Heart right ventricle (tissue), 16 donors: ENCODE measurements at regions not wholly inside any gene's neighbourhood (a gene's known extent, or its start where the extent isn't known, plus 50 kb on each side); places are given as distances from the start of the nearest gene placed in this dataset.
"Not testable (repeated sequence)": the region's sequence is repeated elsewhere in the genome, so short reads cannot be mapped to it uniquely, and the experiment has no call there.

Source experiments
- ATAC-seq, 8 donors: fragments of 200-7000 bp; cut with Tn5 transposase; one replicate each; pipeline ENCODE4 v1.9.1; 2020; ENCODE audit warnings: mild to moderate bottlenecking in 8 of 8, moderate library complexity in 8 of 8, moderate number of reproducible peaks in 1 of 8
- DNase-seq, 2 donors: peaks; one replicate each; pipeline ENCODE4 v3.0.0-alpha.2; 2020
- H3K27ac ChIP-seq, 10 donors: fragments of 200-600 bp; sonication (generic) in 2 of 10; one replicate each; pipeline versions ENCODE4 v1.5.0 to v1.8.0; 2020 to 2022; ENCODE audit warnings: mild to moderate bottlenecking in 3 of 10
- H3K27me3 ChIP-seq, 7 donors: fragments of 200-600 bp; one replicate each; pipeline ENCODE4 v1.8.0; 2021 to 2022; ENCODE audit warnings: mild to moderate bottlenecking in 2 of 7
- H3K36me3 ChIP-seq, 9 donors: fragments of 200-600 bp; sonication (generic) in 1 of 9; one replicate each; pipeline versions ENCODE4 v1.5.0 to v1.8.0; 2020 to 2022; ENCODE audit warnings: mild to moderate bottlenecking in 2 of 9
- H3K4me1 ChIP-seq, 9 donors: fragments of 200-600 bp; sonication (generic) in 1 of 9; one replicate each; pipeline versions ENCODE4 v1.5.0 to v1.8.0; 2020 to 2022; ENCODE audit warnings: mild to moderate bottlenecking in 4 of 9
- H3K4me3 ChIP-seq, 10 donors: fragments of 200-600 bp; sonication (generic) in 2 of 10; one replicate each; pipeline versions ENCODE4 v1.5.0 to v1.8.0; 2020 to 2022; ENCODE audit warnings: mild to moderate bottlenecking in 7 of 10, moderate library complexity in 2 of 10
- H3K9me3 ChIP-seq, 11 donors: fragments of 200-600 bp in 10 of 11; sonication (generic) in 2 of 11; one replicate each; pipeline versions ENCODE4 v1.5.0 to v1.8.0; 2013 to 2022; ENCODE audit warnings: mild to moderate bottlenecking in 2 of 11, control low read depth in 1 of 11, moderate library complexity in 1 of 11
- CTCF ChIP-seq, 9 donors: fragments of 200-600 bp; sonication (generic) in 2 of 9; IDR thresholded peaks; one replicate each; pipeline versions ENCODE4 v1.5.0 to v1.8.0; 2021 to 2022; ENCODE audit warnings: antibody characterized with exemption in 9 of 9, mild to moderate bottlenecking in 5 of 9, moderate library complexity in 1 of 9
- WGBS, 2 donors: extraction: QIAGEN DNeasy Blood & Tissue Kit; methylation state at CpG; one replicate each; pipeline ENCODE4 v1.1.7; 2013; ENCODE audit warnings: inconsistent platforms in 1 of 2; 5-methylcytosine and 5-hydroxymethylcytosine counted together
- intact Hi-C, 10 donors: fragments of 100-400 bp; cut with DNase I; formaldehyde crosslinking; loops; one replicate each; pipeline versions ENCODE4 v1.11.1 to v1.14.2; 2022
- donor health status: Arrhythmogenic right ventricular cardiomyopathy.
- donor health status: ischemic (EF 13 %, LVEDD 7.1; RV severe dilation, severe dysfunction).
- donor health status: healthy with polysubstance abuse.
- donor health status: DM: no; HTN: yes; CAD: no.
- donor health status: DM: no; HTN: no; CAD: no.
- donor health status: ischemic (EF 25% LVEDD 6.9; RV normal size, moderate dysfunction).
- donor health status: ischemic (EF 25% LVEDD 5.7; RV mildly dilated, moderate dysfunction).
- donor health status: healthy.
- donor health status: DM: yes; HTN: yes; CAD: no.
- donor health status: Ischemic cardiomyopathy.
- donor health status: ischemic (EF 35%, LVEDD 5.7; RV mildly dilated, moderate dysfunction).
- donor health status: nonischemic (EF 11% LVEDD 7.7; RV severe dilation, severe dysfunction).
- donor health status: DM: yes; HTN: yes; CAD: no.
- donor health status: PGD.
- donor health status: ischemic (EF 29% LVEDD 5.4; RV normal size, mild dysfunction).
- donor health status: nonischemic (EF 23%, LVEDD 6.1; RV moderate dilation, normal function).

- Histone ChIP-seq H3K27ac (peak overlapping the region in 1 of 10 donors; percentile 62), H3K4me3 (no peak overlapping the region), H3K36me3 (no peaks in the 10 kb centered on the region), H3K4me1 (peaks cover 0 to 25% (median 0%) of the 10 kb centered on the region in 9 donors), H3K9me3 (no peaks in the 10 kb centered on the region), H3K27me3 (no peaks in the 10 kb centered on the region)
- 74 to 79% methylated on average over 3 of the region's 3 CpGs for WGBS, 2 donors
- TF ChIP-seq CTCF (IDR thresholded peaks at IDR 0.05): no peak
- ATAC-seq (no peak), DNase-seq (no peak)
- intact Hi-C loops: no loop called here
Measured at GRCh38 chr9:117826837-117827236, 122.6 kb downstream of the TLR4 start.

- H3K36me3 ChIP-seq: no peaks in the 10 kb centered on the region
- H3K9me3 ChIP-seq: no peaks in the 10 kb centered on the region
- H3K27me3 ChIP-seq: no peaks in the 10 kb centered on the region
- ATAC-seq (no peak), DNase-seq (no peak)
- TF ChIP-seq CTCF (IDR thresholded peaks at IDR 0.05): no peak
- 73 to 82% methylated on average over 7 of the region's 7 CpGs for WGBS, 2 donors
- no peak overlapping the region for H3K27ac ChIP-seq
- H3K4me1 ChIP-seq: peaks cover 0 to 25% (median 0%) of the 10 kb centered on the region in 9 donors
- intact Hi-C loops: no loop called here
- H3K4me3 ChIP-seq: no peak overlapping the region
Measured at GRCh38 chr9:117827456-117827855, 123.3 kb downstream of the TLR4 start.

- ATAC-seq (no peak), DNase-seq (no peak)
- intact Hi-C loops: no loop called here
- Histone ChIP-seq H3K4me1 (peaks cover 0 to 25% (median 0%) of the 10 kb centered on the region in 9 donors), H3K4me3 (no peak overlapping the region), H3K36me3 (no peaks in the 10 kb centered on the region), H3K9me3 (no peaks in the 10 kb centered on the region), H3K27ac (no peak overlapping the region), H3K27me3 (no peaks in the 10 kb centered on the region)
- TF ChIP-seq CTCF (IDR thresholded peaks at IDR 0.05): no peak
Measured at GRCh38 chr9:117828466-117828865, 124.3 kb downstream of the TLR4 start.

- ATAC-seq (no peak), DNase-seq (no peak)
- Histone ChIP-seq H3K4me1 (no peaks in the 10 kb centered on the region), H3K4me3 (no peak overlapping the region), H3K36me3 (no peaks in the 10 kb centered on the region), H3K27ac (no peak overlapping the region), H3K9me3 (no peaks in the 10 kb centered on the region), H3K27me3 (no peaks in the 10 kb centered on the region)
- intact Hi-C loops: no loop called here
- WGBS, 2 donors: 92 to 95% methylated on average over 1 of the region's 1 CpG
- no peak for TF ChIP-seq CTCF (IDR thresholded peaks at IDR 0.05)
Measured at GRCh38 chr9:117835798-117836197, 131.6 kb downstream of the TLR4 start.

GRCh38 chr9:117839862-117840261 lies 135.7 kb downstream of the TLR4 start:
- TF ChIP-seq CTCF (IDR thresholded peaks at IDR 0.05): no peak
- Histone ChIP-seq H3K4me3 (no peak overlapping the region), H3K27me3 (peaks cover 0 to 5% (median 0%) of the 10 kb centered on the region in 7 donors), H3K4me1 (no peaks in the 10 kb centered on the region), H3K36me3 (no peaks in the 10 kb centered on the region), H3K27ac (no peak overlapping the region), H3K9me3 (no peaks in the 10 kb centered on the region)
- intact Hi-C loops: no loop called here
- no peak for DNase-seq
- ATAC-seq: no peak
- WGBS, 2 donors: 77 to 79% methylated on average over 2 of the region's 2 CpGs

GRCh38 chr9:117851836-117852461 lies 147.7 kb downstream of the TLR4 start:
- ATAC-seq, H3K9me3 ChIP-seq, H3K27ac ChIP-seq, H3K4me3 ChIP-seq, H3K4me1 ChIP-seq, DNase-seq, H3K27me3 ChIP-seq, H3K36me3 ChIP-seq: not testable (repeated sequence)
- 86 to 90% methylated on average over 28 to 38 of the region's 38 CpGs for WGBS, 2 donors
- intact Hi-C loops: loop anchor here in 1 of 10 donors (10.0 kb wide), 1 partner anchor 47 kb away; no protein-coding TSS in a partner anchor
